A549 (cell line): ENCODE measurements at regions not wholly inside any gene's neighbourhood (a gene's known extent, or its start where the extent isn't known, plus 50 kb on each side); places are given as distances from the start of the nearest gene placed in this dataset.

Experiments
- ATAC-seq, 2 experiments: fragments of 200-7000 bp in 1 of 2; fragments of >200 bp in 1 of 2; cut with Nextera tagmentation in 1 of 2; cut with Tn5 transposase in 1 of 2; 3 replicates each; pipeline versions ENCODE4 v1.8.0 to v1.9.1; 2018 to 2020; ENCODE audit warnings: mild to moderate bottlenecking in 1 of 2, moderate library complexity in 1 of 2
- CTCF ChIA-PET: fragments of 300-600 bp; sonication (Branson Sonifier 250); formaldehyde crosslinking; extraction: SDS; loops from one replicate; lab custom pipeline; 2021; ENCODE audit warnings: antibody characterized with exemption, inconsistent platforms; lab: Yijun Ruan, JAX
- POLR2A ChIA-PET: fragments of 350-600 bp; formaldehyde crosslinking; extraction: SDS; loops from one replicate; lab custom pipeline; 2021; ENCODE audit warnings: antibody characterized with exemption, inconsistent platforms; lab: Yijun Ruan, JAX
- DNase-seq, 2 experiments: peaks; one replicate each; pipeline versions ENCODE4 v3.0.0 to v3.0.0-alpha.2; 2011 to 2016; ENCODE audit warnings: low read depth in 1 of 2, low spot score in 1 of 2
- FAIRE-seq: peaks from 2 replicates; lab custom pipeline; 2011; peaks lifted over from hg19 to GRCh38; lab: Jason Lieb, UNC
- H3K27ac ChIP-seq, 2 experiments: fragments of >200 bp; sonication (Bioruptor Twin); formaldehyde crosslinking; 3 replicates each; pipeline ENCODE4 v1.5.1; 2016 to 2017
- H3K4me1 ChIP-seq: fragments of >200 bp; sonication (Bioruptor Twin); formaldehyde crosslinking; 3 replicates; pipeline ENCODE4 v1.6.1; 2016
- H3K4me2 ChIP-seq: fragments of >200 bp; sonication (Bioruptor Twin); formaldehyde crosslinking; 3 replicates; pipeline ENCODE4 v1.6.1; 2016
- H3K4me3 ChIP-seq: fragments of >200 bp; sonication (Bioruptor Twin); formaldehyde crosslinking; 3 replicates; pipeline ENCODE4 v1.5.1; 2016
- H3K9me3 ChIP-seq: fragments of >200 bp; sonication (Bioruptor Twin); formaldehyde crosslinking; 3 replicates; pipeline ENCODE4 v1.6.1; 2016
- BHLHE40 ChIP-seq: IDR thresholded peaks from 2 replicates; pipeline ENCODE4 v1.6.1; 2012; ENCODE audit warnings: low read depth, low read length, inconsistent platforms
- CEBPB ChIP-seq, 2 experiments: fragments of >200 bp in 1 of 2; sonication (Bioruptor Twin) in 1 of 2; formaldehyde crosslinking in 1 of 2; IDR thresholded peaks; 2 replicates each; pipeline ENCODE4 v1.6.1; 2012 to 2016
- FOSB ChIP-seq: fragments of 250-450 bp; sonication (Bioruptor Pico); IDR thresholded peaks from 2 replicates; pipeline ENCODE4 v1.5.0; 2020; ENCODE audit warnings: mild to moderate bottlenecking, moderate library complexity
- GATA3 ChIP-seq: IDR thresholded peaks from 2 replicates; pipeline ENCODE4 v1.6.1; 2012; ENCODE audit warnings: borderline replicate concordance
- HEYL ChIP-seq: fragments of 250-450 bp; sonication (Bioruptor Pico); IDR thresholded peaks from 2 replicates; pipeline ENCODE4 v1.8.0; 2021; ENCODE audit warnings: mild to moderate bottlenecking, moderate library complexity
- HOXB13 ChIP-seq: fragments of 250-450 bp; sonication (Bioruptor Pico); IDR thresholded peaks from 2 replicates; pipeline ENCODE4 v1.5.0; 2020; ENCODE audit warnings: low read depth, mild to moderate bottlenecking, moderate library complexity
- MAFK ChIP-seq: fragments of 450-650 bp; IDR thresholded peaks from 2 replicates; pipeline ENCODE4 v1.6.1; 2014; ENCODE audit not compliant: partially characterized antibody
- NFE2L2 ChIP-seq: fragments of 150-350 bp; conservative IDR thresholded peaks from 2 replicates; pipeline ENCODE4 v1.6.1; 2014; ENCODE audit warnings: low read length
- SMC3 ChIP-seq: fragments of >200 bp; sonication (Bioruptor Twin); formaldehyde crosslinking; IDR thresholded peaks from 3 replicates; pipeline ENCODE4 v1.6.1; 2018; ENCODE audit warnings: inconsistent platforms
- WGBS: methylation state at CpG from one replicate; pipeline ENCODE4 v1.1.6; 2017; ENCODE audit errors: missing lambda C conversion rate; 5-methylcytosine and 5-hydroxymethylcytosine counted together
- TF ChIP-seq, protein P1 (sequence below): fragments of 200-600 bp; sonication (generic); IDR thresholded peaks from 2 replicates; pipeline ENCODE4 v1.6.1; 2016; ENCODE audit warnings: antibody characterized with exemption, mild to moderate bottlenecking, moderate library complexity
- TF ChIP-seq, protein P2 (sequence below): fragments of 150-350 bp; IDR thresholded peaks from 2 replicates; pipeline ENCODE4 v1.6.1; 2014; ENCODE audit warnings: low read depth, mild to moderate bottlenecking, low read length
- TF ChIP-seq, protein P3 (sequence below): fragments of 250-450 bp; sonication (Bioruptor Pico); IDR thresholded peaks from 2 replicates; pipeline ENCODE4 v1.5.0; 2020; ENCODE audit warnings: low read depth, mild to moderate bottlenecking, moderate library complexity
- TF ChIP-seq, protein P4 (sequence below): fragments of 450-650 bp; IDR thresholded peaks from 2 replicates; pipeline ENCODE4 v1.6.1; 2014; ENCODE audit warnings: antibody characterized with exemption

DNA sequence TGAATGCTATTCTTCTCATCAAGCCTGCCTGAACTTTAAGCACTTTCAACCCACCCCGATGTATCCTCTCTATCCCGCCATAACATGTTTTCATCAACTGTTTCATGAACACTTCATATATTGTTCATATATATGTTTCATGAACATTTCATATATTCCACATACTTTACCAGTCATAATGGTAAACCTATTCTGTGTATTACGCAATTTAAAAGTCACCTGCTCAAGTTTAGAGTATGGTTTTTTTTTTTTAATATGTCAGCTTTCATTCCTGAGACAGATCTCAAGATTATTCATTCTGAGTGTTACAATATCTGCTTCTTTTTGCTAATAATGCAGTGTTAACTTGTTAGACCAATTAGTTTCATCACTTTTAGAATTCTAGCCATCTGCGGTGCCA is 140.7 kb downstream of the SIPA1L2 start:
- ATAC-seq (no peak), FAIRE-seq (no peak), DNase-seq (no peak)
- ChIA-PET POLR2A (no interaction called here), CTCF (no interaction called here)
- 92% methylated on average over 4 of the region's 4 CpGs for WGBS
- H3K4me2 ChIP-seq = no peak overlapping the region
- H3K4me3 ChIP-seq = no peak overlapping the region
- H3K9me3 ChIP-seq = no peaks in the 10 kb centered on the region
- TF ChIP-seq CEBPB (IDR thresholded peaks at IDR 0.05) = peak; percentile 25 to 69; a peak in 1 of 4 replicates
- TF ChIP-seq HEYL = no peak
- H3K4me1 ChIP-seq = no peaks in the 10 kb centered on the region
- no peak overlapping the region for H3K27ac ChIP-seq

DNA sequence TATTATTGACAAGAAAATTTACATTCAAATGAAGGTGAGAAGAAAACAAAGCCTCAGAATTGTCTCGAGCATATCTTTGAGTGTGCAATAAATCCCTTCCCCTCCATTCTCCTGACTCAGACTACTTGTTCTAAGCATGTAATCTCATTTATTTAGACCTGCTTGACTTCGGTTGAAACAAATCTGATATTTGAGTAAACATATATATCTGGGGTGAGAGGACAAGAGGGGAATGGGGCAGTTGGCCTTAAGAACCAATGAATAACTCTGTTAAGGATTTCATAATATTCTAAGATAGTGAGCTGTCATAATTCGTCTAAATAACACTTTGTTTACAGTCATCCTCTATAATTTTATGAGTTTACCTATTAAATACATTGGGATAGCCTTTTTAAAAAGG is 142.7 kb downstream of the SIPA1L2 start:
- no peak for DNase-seq
- H3K9me3 ChIP-seq = no peaks in the 10 kb centered on the region
- no peak overlapping the region for H3K27ac ChIP-seq
- FAIRE-seq = no peak
- 80% methylated on average over 3 of the region's 3 CpGs for WGBS
- H3K4me2 ChIP-seq = no peak overlapping the region
- no peak overlapping the region for H3K4me3 ChIP-seq
- no peak for TF ChIP-seq HOXB13 (CRISPR knock-in tag)
- TF ChIP-seq, protein P1, sequence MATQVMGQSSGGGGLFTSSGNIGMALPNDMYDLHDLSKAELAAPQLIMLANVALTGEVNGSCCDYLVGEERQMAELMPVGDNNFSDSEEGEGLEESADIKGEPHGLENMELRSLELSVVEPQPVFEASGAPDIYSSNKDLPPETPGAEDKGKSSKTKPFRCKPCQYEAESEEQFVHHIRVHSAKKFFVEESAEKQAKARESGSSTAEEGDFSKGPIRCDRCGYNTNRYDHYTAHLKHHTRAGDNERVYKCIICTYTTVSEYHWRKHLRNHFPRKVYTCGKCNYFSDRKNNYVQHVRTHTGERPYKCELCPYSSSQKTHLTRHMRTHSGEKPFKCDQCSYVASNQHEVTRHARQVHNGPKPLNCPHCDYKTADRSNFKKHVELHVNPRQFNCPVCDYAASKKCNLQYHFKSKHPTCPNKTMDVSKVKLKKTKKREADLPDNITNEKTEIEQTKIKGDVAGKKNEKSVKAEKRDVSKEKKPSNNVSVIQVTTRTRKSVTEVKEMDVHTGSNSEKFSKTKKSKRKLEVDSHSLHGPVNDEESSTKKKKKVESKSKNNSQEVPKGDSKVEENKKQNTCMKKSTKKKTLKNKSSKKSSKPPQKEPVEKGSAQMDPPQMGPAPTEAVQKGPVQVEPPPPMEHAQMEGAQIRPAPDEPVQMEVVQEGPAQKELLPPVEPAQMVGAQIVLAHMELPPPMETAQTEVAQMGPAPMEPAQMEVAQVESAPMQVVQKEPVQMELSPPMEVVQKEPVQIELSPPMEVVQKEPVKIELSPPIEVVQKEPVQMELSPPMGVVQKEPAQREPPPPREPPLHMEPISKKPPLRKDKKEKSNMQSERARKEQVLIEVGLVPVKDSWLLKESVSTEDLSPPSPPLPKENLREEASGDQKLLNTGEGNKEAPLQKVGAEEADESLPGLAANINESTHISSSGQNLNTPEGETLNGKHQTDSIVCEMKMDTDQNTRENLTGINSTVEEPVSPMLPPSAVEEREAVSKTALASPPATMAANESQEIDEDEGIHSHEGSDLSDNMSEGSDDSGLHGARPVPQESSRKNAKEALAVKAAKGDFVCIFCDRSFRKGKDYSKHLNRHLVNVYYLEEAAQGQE = no peak
- TF ChIP-seq MAFK = no peak
- TF ChIP-seq FOSB (CRISPR knock-in tag) = no peak
- no peak for TF ChIP-seq GATA3
- TF ChIP-seq SMC3 = no peak
- TF ChIP-seq, protein P2, sequence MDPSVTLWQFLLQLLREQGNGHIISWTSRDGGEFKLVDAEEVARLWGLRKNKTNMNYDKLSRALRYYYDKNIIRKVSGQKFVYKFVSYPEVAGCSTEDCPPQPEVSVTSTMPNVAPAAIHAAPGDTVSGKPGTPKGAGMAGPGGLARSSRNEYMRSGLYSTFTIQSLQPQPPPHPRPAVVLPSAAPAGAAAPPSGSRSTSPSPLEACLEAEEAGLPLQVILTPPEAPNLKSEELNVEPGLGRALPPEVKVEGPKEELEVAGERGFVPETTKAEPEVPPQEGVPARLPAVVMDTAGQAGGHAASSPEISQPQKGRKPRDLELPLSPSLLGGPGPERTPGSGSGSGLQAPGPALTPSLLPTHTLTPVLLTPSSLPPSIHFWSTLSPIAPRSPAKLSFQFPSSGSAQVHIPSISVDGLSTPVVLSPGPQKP = no peak
- TF ChIP-seq, protein P3, sequence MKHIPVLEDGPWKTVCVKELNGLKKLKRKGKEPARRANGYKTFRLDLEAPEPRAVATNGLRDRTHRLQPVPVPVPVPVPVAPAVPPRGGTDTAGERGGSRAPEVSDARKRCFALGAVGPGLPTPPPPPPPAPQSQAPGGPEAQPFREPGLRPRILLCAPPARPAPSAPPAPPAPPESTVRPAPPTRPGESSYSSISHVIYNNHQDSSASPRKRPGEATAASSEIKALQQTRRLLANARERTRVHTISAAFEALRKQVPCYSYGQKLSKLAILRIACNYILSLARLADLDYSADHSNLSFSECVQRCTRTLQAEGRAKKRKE (CRISPR knock-in tag) = no peak
- TF ChIP-seq, all 56 proteins: peak for 0
- CTCF ChIA-PET = no interaction called here
- POLR2A ChIA-PET = no interaction called here
- no peaks in the 10 kb centered on the region for H3K4me1 ChIP-seq
- ATAC-seq = no peak

DNA sequence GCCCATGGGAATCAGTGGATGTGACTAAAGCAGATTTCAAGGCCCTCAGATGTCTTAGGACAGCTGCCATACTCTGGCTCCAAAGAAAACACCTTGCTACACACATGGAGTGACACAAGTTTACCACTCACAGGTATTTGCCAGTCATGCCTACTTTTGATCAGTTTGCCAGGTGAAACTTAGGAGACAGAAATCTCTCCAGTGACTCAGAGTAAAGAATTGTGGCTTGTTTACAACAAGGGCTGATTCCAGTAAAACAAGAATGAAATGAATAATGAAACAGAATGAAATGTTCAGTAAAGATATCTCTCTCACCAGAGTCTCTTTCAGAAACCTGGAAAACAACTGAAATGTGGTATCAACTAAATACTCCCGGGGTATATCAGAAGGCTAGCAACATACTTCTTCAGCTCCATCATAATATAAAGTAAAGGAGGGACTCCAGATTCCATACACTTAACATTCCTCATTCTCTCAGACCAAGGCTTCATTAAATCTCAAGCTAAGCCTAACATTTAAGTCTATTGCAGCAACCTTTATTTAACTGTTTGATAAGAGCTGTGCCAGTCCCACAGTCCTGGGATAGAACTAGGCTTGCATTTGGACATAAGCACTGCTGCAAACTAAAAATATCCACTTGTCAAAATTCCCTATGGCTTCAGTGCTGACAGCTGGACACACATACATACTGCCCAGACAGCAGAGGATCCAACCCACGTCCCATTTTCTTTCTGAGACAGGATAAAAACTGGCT is 143.3 kb downstream of the SIPA1L2 start:
- H3K9me3 ChIP-seq = no peaks in the 10 kb centered on the region
- no peak overlapping the region for H3K27ac ChIP-seq
- DNase-seq (no peak), ATAC-seq (no peak)
- no peak overlapping the region for H3K4me2 ChIP-seq
- TF ChIP-seq, protein P4, sequence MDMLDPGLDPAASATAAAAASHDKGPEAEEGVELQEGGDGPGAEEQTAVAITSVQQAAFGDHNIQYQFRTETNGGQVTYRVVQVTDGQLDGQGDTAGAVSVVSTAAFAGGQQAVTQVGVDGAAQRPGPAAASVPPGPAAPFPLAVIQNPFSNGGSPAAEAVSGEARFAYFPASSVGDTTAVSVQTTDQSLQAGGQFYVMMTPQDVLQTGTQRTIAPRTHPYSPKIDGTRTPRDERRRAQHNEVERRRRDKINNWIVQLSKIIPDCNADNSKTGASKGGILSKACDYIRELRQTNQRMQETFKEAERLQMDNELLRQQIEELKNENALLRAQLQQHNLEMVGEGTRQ = no peak
- TF ChIP-seq BHLHE40 (no peak), NFE2L2 (peak; percentile 75)
- TF ChIP-seq, all 56 proteins: peak for 1
- ChIA-PET POLR2A (no interaction called here), CTCF (no interaction called here)
- Histone ChIP-seq H3K4me1 (no peaks in the 10 kb centered on the region), H3K4me3 (no peak overlapping the region)
- no peak for FAIRE-seq
- WGBS = 78% methylated on average over 2 of the region's 2 CpGs
